ENCODE measurements at regions not wholly inside any gene's neighbourhood (a gene's known extent, or its start where the extent isn't known, plus 50 kb on each side); places are given as distances from the start of the nearest gene placed in this dataset.

GRCh38 chr3:90221900-90222299 is 1114.5 kb downstream of the EPHA3 start:
- H3K27me3 ChIP-seq: no peaks in the 10 kb centered on the region
- no peaks in the 10 kb centered on the region for H3K36me3 ChIP-seq
- intact Hi-C loops (cut with DNase I): no loop called here
- no peak for TF ChIP-seq CTCF (IDR thresholded peaks at IDR 0.05)
- H3K4me3 ChIP-seq: no peak overlapping the region
- ATAC-seq: no peak
- H3K9me3 ChIP-seq: peaks cover 0 to 43% (median 0%) of the 10 kb centered on the region in 11 donors
- no peak for DNase-seq
- WGBS, 2 donors: 61 to 65% methylated on average over 4 of the region's 4 CpGs
- H3K4me1 ChIP-seq: no peaks in the 10 kb centered on the region
- H3K27ac ChIP-seq: no peak overlapping the region

- peak in 3 of 8 donors; percentile 50 to 61 (median 58) for ATAC-seq
Measured at GRCh38 chr3:90241481-90241880, 1134.1 kb downstream of the EPHA3 start.

GRCh38 chr3:90253131-90253530 is 1145.7 kb downstream of the EPHA3 start:
- no peak overlapping the region for H3K27ac ChIP-seq
- ATAC-seq: no peak
- no peak overlapping the region for H3K4me3 ChIP-seq
- H3K4me1 ChIP-seq: no peaks in the 10 kb centered on the region
- no peaks in the 10 kb centered on the region for H3K27me3 ChIP-seq
- no peaks in the 10 kb centered on the region for H3K36me3 ChIP-seq
- DNase-seq: no peak
- H3K9me3 ChIP-seq: no peaks in the 10 kb centered on the region
- 39 to 55% methylated on average over 2 of the region's 2 CpGs for WGBS, 2 donors
- intact Hi-C loops (cut with DNase I): no loop called here
- no peak for TF ChIP-seq CTCF (IDR thresholded peaks at IDR 0.05)

More at GRCh38 chr3:90241481-90241880, 1134.1 kb downstream of the EPHA3 start:
- TF ChIP-seq CTCF (IDR thresholded peaks at IDR 0.05): no peak
- Histone ChIP-seq H3K27ac (no peak overlapping the region), H3K4me1 (no peaks in the 10 kb centered on the region), H3K4me3 (no peak overlapping the region), H3K9me3 (peaks cover 0 to 37% (median 5%) of the 10 kb centered on the region in 11 donors), H3K36me3 (no peaks in the 10 kb centered on the region), H3K27me3 (no peaks in the 10 kb centered on the region)
- no peak for DNase-seq
- intact Hi-C loops (cut with DNase I): no loop called here
- WGBS, 2 donors: 54 to 65% methylated on average over 1 of the region's 1 CpG

GRCh38 chr3:90261481-90262433 is 1154.3 kb downstream of the EPHA3 start:
- no peaks in the 10 kb centered on the region for H3K36me3 ChIP-seq
- WGBS, 2 donors: 53 to 63% methylated on average over 6 of the region's 6 CpGs
- no peaks in the 10 kb centered on the region for H3K27me3 ChIP-seq
- no peak overlapping the region for H3K4me3 ChIP-seq
- H3K9me3 ChIP-seq: peaks cover 0 to 55% (median 30%) of the 10 kb centered on the region in 11 donors
- no peaks in the 10 kb centered on the region for H3K4me1 ChIP-seq
- DNase-seq (peak in 1 of 2 donors; percentile 29), ATAC-seq (peak in 7 of 8 donors; percentile 38 to 96 (median 89))
- TF ChIP-seq CTCF (IDR thresholded peaks at IDR 0.05): no peak
- intact Hi-C loops (cut with DNase I): no loop called here
- H3K27ac ChIP-seq: peak overlapping the region in 6 of 10 donors; percentile 48 to 78 (median 68)

All from heart right ventricle (tissue), 16 donors.